ENCODE measurements at regions not wholly inside any gene's neighbourhood (a gene's known extent, or its start where the extent isn't known, plus 50 kb on each side); places are given as distances from the start of the nearest gene placed in this dataset.

DNA sequence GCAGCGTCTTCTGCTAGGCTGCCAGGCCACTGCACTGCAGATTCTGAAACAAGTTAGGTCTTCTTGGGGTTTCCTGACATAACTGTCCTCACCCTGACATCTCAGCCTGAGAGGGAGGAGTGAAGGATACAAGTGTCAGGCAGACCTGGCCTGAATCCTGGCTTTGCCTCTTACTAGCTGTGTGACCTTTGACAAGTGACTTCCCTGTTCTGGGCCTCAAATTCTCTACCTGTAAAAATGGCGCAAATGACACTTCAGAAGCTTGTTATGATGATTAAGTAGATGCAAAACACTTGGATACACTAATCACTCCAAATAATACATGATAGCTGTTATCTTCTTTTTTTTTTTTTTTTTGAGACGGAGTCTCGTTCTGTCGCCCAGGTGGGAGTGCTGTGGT, 119.2 kb upstream of the BOD1 start:
- no peaks in the 10 kb centered on the region for H3K36me3 ChIP-seq (ENCODE audit: control insufficient read depth in 2 of 2, insufficient read depth in 2 of 2, low read length in 1 of 2)
- WGBS, 2 donors: 89 to 91% methylated on average over 4 to 5 of the region's 5 CpGs
- H3K27me3 ChIP-seq (ENCODE audit: control insufficient read depth in 1 of 2, insufficient read depth in 2 of 2, low read length in 2 of 2): no peaks in the 10 kb centered on the region
- H3K9me3 ChIP-seq (ENCODE audit: control insufficient read depth in 2 of 2, insufficient read depth in 1 of 2, low read depth in 1 of 2, low read length in 1 of 2): no peaks in the 10 kb centered on the region
- H3K4me3 ChIP-seq (ENCODE audit: low read depth in 1 of 2, low read length in 2 of 2): no peak overlapping the region
- H3K4me1 ChIP-seq (ENCODE audit: control insufficient read depth in 2 of 2, insufficient read depth in 2 of 2, low read length in 1 of 2): no peaks in the 10 kb centered on the region
- H3K27ac ChIP-seq (ENCODE audit: low read depth in 2 of 2, low read length in 1 of 2): no peak overlapping the region

DNA sequence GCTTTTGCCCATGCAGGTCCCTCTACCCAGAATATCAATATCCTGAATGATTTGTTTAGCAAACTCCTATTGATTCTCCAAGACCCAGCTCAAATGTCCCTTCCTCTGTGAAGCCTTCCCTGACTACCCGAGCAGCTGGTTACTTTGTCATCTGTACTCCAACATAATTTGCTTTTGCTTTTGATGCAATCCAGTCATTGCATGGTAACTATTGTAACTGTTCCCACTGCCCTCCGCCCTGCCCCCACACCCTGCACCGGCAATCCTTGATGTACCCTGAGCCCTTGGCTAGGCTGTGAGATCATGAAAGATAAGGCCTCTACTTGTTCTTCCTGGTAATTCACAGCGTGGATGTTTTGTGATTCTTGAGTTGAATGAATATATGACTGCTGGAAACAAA, 119.9 kb upstream of the BOD1 start:
- H3K4me1 ChIP-seq (ENCODE audit: control insufficient read depth in 2 of 2, insufficient read depth in 2 of 2, low read length in 1 of 2): no peaks in the 10 kb centered on the region
- 48 to 69% methylated on average over 4 of the region's 4 CpGs for WGBS, 2 donors
- H3K9me3 ChIP-seq (ENCODE audit: control insufficient read depth in 2 of 2, insufficient read depth in 1 of 2, low read depth in 1 of 2, low read length in 1 of 2): no peaks in the 10 kb centered on the region
- no peaks in the 10 kb centered on the region for H3K36me3 ChIP-seq (ENCODE audit: control insufficient read depth in 2 of 2, insufficient read depth in 2 of 2, low read length in 1 of 2)
- no peak overlapping the region for H3K27ac ChIP-seq (ENCODE audit: low read depth in 2 of 2, low read length in 1 of 2)
- no peak overlapping the region for H3K4me3 ChIP-seq (ENCODE audit: low read depth in 1 of 2, low read length in 2 of 2)
- H3K27me3 ChIP-seq (ENCODE audit: control insufficient read depth in 1 of 2, insufficient read depth in 2 of 2, low read length in 2 of 2): no peaks in the 10 kb centered on the region

- no peaks in the 10 kb centered on the region for H3K4me1 ChIP-seq (ENCODE audit: control insufficient read depth in 2 of 2, insufficient read depth in 2 of 2, low read length in 1 of 2)
- WGBS, 2 donors: 49 to 57% methylated on average over 8 of the region's 8 CpGs
Observed at GRCh38 chr5:173736923-173737412, 120.5 kb upstream of the BOD1 start.

GRCh38 chr5:173739741-173740140, 123.3 kb upstream of the BOD1 start:
- H3K36me3 ChIP-seq (ENCODE audit: control insufficient read depth in 2 of 2, insufficient read depth in 2 of 2, low read length in 1 of 2): no peaks in the 10 kb centered on the region
- no peak overlapping the region for H3K4me3 ChIP-seq (ENCODE audit: low read depth in 1 of 2, low read length in 2 of 2)
- 79 to 80% methylated on average over 5 of the region's 5 CpGs for WGBS, 2 donors
- no peak overlapping the region for H3K27ac ChIP-seq (ENCODE audit: low read depth in 2 of 2, low read length in 1 of 2)
- H3K4me1 ChIP-seq (ENCODE audit: control insufficient read depth in 2 of 2, insufficient read depth in 2 of 2, low read length in 1 of 2): no peaks in the 10 kb centered on the region
- no peaks in the 10 kb centered on the region for H3K27me3 ChIP-seq (ENCODE audit: control insufficient read depth in 1 of 2, insufficient read depth in 2 of 2, low read length in 2 of 2)
- H3K9me3 ChIP-seq (ENCODE audit: control insufficient read depth in 2 of 2, insufficient read depth in 1 of 2, low read depth in 1 of 2, low read length in 1 of 2): no peaks in the 10 kb centered on the region

More at GRCh38 chr5:173736923-173737412, 120.5 kb upstream of the BOD1 start:
- H3K27ac ChIP-seq (ENCODE audit: low read depth in 2 of 2, low read length in 1 of 2): no peak overlapping the region
- H3K36me3 ChIP-seq (ENCODE audit: control insufficient read depth in 2 of 2, insufficient read depth in 2 of 2, low read length in 1 of 2): no peaks in the 10 kb centered on the region
- H3K27me3 ChIP-seq (ENCODE audit: control insufficient read depth in 1 of 2, insufficient read depth in 2 of 2, low read length in 2 of 2): no peaks in the 10 kb centered on the region
- H3K9me3 ChIP-seq (ENCODE audit: control insufficient read depth in 2 of 2, insufficient read depth in 1 of 2, low read depth in 1 of 2, low read length in 1 of 2): no peaks in the 10 kb centered on the region
- H3K4me3 ChIP-seq (ENCODE audit: low read depth in 1 of 2, low read length in 2 of 2): no peak overlapping the region

DNA sequence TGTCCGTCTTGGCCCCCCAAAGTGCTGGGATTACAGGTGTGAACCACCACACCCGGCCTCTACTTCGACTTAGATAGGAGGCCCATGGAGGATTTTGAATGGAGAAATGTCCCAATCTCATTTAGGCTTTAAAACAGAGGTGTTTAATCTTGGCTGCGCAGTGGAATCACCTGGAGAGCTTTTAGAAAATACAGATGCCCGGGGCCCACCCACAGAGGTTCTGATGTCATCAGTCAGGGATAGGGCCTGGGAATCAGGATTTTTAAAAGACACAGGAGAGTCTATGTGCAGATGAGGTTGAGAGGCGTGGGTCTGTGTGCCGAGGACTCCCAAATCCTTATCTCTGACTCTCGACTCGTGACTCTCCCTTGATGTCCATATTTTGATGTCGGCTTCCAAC, 124.0 kb upstream of the BOD1 start:
- H3K27ac ChIP-seq (ENCODE audit: low read depth in 2 of 2, low read length in 1 of 2): no peak overlapping the region
- no peaks in the 10 kb centered on the region for H3K9me3 ChIP-seq (ENCODE audit: control insufficient read depth in 2 of 2, insufficient read depth in 1 of 2, low read depth in 1 of 2, low read length in 1 of 2)
- H3K36me3 ChIP-seq (ENCODE audit: control insufficient read depth in 2 of 2, insufficient read depth in 2 of 2, low read length in 1 of 2): no peaks in the 10 kb centered on the region
- H3K27me3 ChIP-seq (ENCODE audit: control insufficient read depth in 1 of 2, insufficient read depth in 2 of 2, low read length in 2 of 2): no peaks in the 10 kb centered on the region
- no peak overlapping the region for H3K4me3 ChIP-seq (ENCODE audit: low read depth in 1 of 2, low read length in 2 of 2)
- H3K4me1 ChIP-seq (ENCODE audit: control insufficient read depth in 2 of 2, insufficient read depth in 2 of 2, low read length in 1 of 2): no peaks in the 10 kb centered on the region
- 93 to 94% methylated on average over 10 of the region's 10 CpGs for WGBS, 2 donors

DNA sequence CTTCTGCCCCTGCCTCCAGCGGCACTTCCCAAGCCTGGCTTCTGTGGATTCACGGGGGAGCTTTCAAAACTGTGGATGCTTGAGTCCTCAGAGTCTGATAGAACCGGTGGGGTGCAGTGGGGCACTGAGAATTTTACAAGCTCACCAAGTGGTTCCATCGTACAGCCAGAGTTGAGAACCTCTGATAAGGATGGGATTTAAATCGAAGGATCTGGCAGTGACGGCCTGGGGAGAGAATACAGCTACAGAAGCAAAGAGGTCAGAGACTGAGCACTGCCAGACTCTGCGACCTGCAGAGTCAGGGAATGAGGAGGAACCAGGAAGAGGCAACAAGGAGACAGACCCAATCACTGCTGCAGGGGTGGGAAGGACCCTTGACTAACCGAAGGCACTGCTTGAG, 124.6 kb upstream of the BOD1 start:
- WGBS, 2 donors: 77 to 82% methylated on average over 8 of the region's 8 CpGs
- no peaks in the 10 kb centered on the region for H3K27me3 ChIP-seq (ENCODE audit: control insufficient read depth in 1 of 2, insufficient read depth in 2 of 2, low read length in 2 of 2)
- H3K36me3 ChIP-seq (ENCODE audit: control insufficient read depth in 2 of 2, insufficient read depth in 2 of 2, low read length in 1 of 2): no peaks in the 10 kb centered on the region

DNA sequence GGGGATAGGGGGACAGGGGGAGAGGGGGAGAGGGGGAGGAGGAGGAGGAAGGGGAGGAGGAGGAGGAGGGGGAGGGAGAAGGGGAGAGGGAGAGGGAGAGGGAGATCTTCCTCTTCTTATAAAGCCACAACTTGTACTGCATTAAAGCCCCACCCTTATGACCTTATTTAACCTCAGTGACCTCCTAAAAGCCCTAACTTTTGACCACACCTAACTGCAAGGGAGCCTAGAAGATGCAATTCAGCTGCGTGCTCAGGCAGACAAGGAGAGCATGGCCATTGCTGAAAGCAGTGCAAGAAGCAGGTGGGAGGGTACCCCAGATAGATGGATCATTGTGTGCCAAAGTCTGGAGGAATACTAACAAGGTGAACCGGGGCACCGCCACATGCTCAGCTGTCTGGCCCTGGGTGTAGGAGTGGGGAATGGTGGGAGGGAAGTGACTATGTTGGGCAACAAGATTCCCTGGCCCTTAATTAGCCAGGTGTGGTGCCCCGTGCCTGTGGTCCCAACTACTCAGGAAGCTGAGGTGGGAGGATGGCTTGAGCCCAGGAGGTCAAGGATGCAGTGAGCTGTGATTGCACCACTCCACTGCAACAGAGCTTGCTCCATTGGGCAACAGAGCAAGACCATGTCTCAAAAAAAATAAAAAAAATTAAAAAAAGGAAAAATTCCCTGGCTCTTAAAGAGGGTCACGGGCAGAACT, 125.4 kb upstream of the BOD1 start:
- Histone ChIP-seq H3K27ac (ENCODE audit: low read depth in 2 of 2, low read length in 1 of 2) (no peak overlapping the region), H3K36me3 (ENCODE audit: control insufficient read depth in 2 of 2, insufficient read depth in 2 of 2, low read length in 1 of 2) (no peaks in the 10 kb centered on the region), H3K27me3 (ENCODE audit: control insufficient read depth in 1 of 2, insufficient read depth in 2 of 2, low read length in 2 of 2) (no peaks in the 10 kb centered on the region), H3K4me3 (ENCODE audit: low read depth in 1 of 2, low read length in 2 of 2) (no peak overlapping the region), H3K9me3 (ENCODE audit: control insufficient read depth in 2 of 2, insufficient read depth in 1 of 2, low read depth in 1 of 2, low read length in 1 of 2) (no peaks in the 10 kb centered on the region), H3K4me1 (ENCODE audit: control insufficient read depth in 2 of 2, insufficient read depth in 2 of 2, low read length in 1 of 2) (no peaks in the 10 kb centered on the region)
- 90% methylated on average over 5 of the region's 5 CpGs for WGBS, 2 donors

More for the DNA sequence above, 124.6 kb upstream of the BOD1 start:
- Histone ChIP-seq H3K9me3 (ENCODE audit: control insufficient read depth in 2 of 2, insufficient read depth in 1 of 2, low read depth in 1 of 2, low read length in 1 of 2) (no peaks in the 10 kb centered on the region), H3K27ac (ENCODE audit: low read depth in 2 of 2, low read length in 1 of 2) (no peak overlapping the region), H3K4me1 (ENCODE audit: control insufficient read depth in 2 of 2, insufficient read depth in 2 of 2, low read length in 1 of 2) (no peaks in the 10 kb centered on the region), H3K4me3 (ENCODE audit: low read depth in 1 of 2, low read length in 2 of 2) (no peak overlapping the region)

GRCh38 chr5:173742432-173742816, 126.0 kb upstream of the BOD1 start:
- Histone ChIP-seq H3K27ac (ENCODE audit: low read depth in 2 of 2, low read length in 1 of 2) (no peak overlapping the region), H3K27me3 (ENCODE audit: control insufficient read depth in 1 of 2, insufficient read depth in 2 of 2, low read length in 2 of 2) (no peaks in the 10 kb centered on the region), H3K4me1 (ENCODE audit: control insufficient read depth in 2 of 2, insufficient read depth in 2 of 2, low read length in 1 of 2) (no peaks in the 10 kb centered on the region), H3K9me3 (ENCODE audit: control insufficient read depth in 2 of 2, insufficient read depth in 1 of 2, low read depth in 1 of 2, low read length in 1 of 2) (no peaks in the 10 kb centered on the region), H3K4me3 (ENCODE audit: low read depth in 1 of 2, low read length in 2 of 2) (no peak overlapping the region), H3K36me3 (ENCODE audit: control insufficient read depth in 2 of 2, insufficient read depth in 2 of 2, low read length in 1 of 2) (no peaks in the 10 kb centered on the region)
- 68 to 71% methylated on average over 3 of the region's 3 CpGs for WGBS, 2 donors

GRCh38 chr5:173743641-173744343, 127.3 kb upstream of the BOD1 start:
- 87 to 88% methylated on average over 9 of the region's 9 CpGs for WGBS, 2 donors
- no peaks in the 10 kb centered on the region for H3K4me1 ChIP-seq (ENCODE audit: control insufficient read depth in 2 of 2, insufficient read depth in 2 of 2, low read length in 1 of 2)
- H3K27me3 ChIP-seq (ENCODE audit: control insufficient read depth in 1 of 2, insufficient read depth in 2 of 2, low read length in 2 of 2): no peaks in the 10 kb centered on the region
- no peaks in the 10 kb centered on the region for H3K36me3 ChIP-seq (ENCODE audit: control insufficient read depth in 2 of 2, insufficient read depth in 2 of 2, low read length in 1 of 2)
- no peak overlapping the region for H3K4me3 ChIP-seq (ENCODE audit: low read depth in 1 of 2, low read length in 2 of 2)
- no peaks in the 10 kb centered on the region for H3K9me3 ChIP-seq (ENCODE audit: control insufficient read depth in 2 of 2, insufficient read depth in 1 of 2, low read depth in 1 of 2, low read length in 1 of 2)
- no peak overlapping the region for H3K27ac ChIP-seq (ENCODE audit: low read depth in 2 of 2, low read length in 1 of 2)

DNA sequence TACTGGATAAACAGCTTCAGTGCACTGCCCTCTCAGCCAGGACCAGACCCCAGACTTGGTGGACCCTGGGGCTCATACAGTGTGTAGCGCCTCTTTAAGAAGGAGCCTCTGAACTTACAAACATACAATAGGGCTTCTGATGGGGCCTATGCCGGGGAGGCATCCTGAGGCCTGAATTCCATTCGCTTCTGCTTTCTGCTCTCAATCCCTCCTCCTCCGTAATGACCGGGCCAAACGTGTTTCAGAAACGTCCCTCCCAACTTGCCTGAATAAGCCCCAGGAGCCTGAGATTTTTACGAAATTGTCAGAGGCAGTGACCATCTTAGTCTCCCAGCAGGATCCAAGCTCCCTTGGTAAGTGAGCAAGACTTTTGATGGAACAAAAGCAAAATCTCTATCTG, 128.1 kb upstream of the BOD1 start:
- Histone ChIP-seq H3K4me3 (ENCODE audit: low read depth in 1 of 2, low read length in 2 of 2) (no peak overlapping the region), H3K36me3 (ENCODE audit: control insufficient read depth in 2 of 2, insufficient read depth in 2 of 2, low read length in 1 of 2) (no peaks in the 10 kb centered on the region), H3K4me1 (ENCODE audit: control insufficient read depth in 2 of 2, insufficient read depth in 2 of 2, low read length in 1 of 2) (no peaks in the 10 kb centered on the region), H3K27ac (ENCODE audit: low read depth in 2 of 2, low read length in 1 of 2) (no peak overlapping the region), H3K27me3 (ENCODE audit: control insufficient read depth in 1 of 2, insufficient read depth in 2 of 2, low read length in 2 of 2) (no peaks in the 10 kb centered on the region), H3K9me3 (ENCODE audit: control insufficient read depth in 2 of 2, insufficient read depth in 1 of 2, low read depth in 1 of 2, low read length in 1 of 2) (no peaks in the 10 kb centered on the region)
- 74 to 87% methylated on average over 8 of the region's 8 CpGs for WGBS, 2 donors

Measured in esophagus (tissue), 2 donors.